ENCODE measurements at regions not wholly inside any gene's neighbourhood (a gene's known extent, or its start where the extent isn't known, plus 50 kb on each side); places are given as distances from the start of the nearest gene placed in this dataset.

- H3K4me3 ChIP-seq (ENCODE audit: low read depth, low read length): no peak overlapping the region
- TF ChIP-seq CTCF (IDR thresholded peaks at IDR 0.05; ENCODE audit: insufficient read depth, low read depth, low read length, missing control alignments): no peak
- DNase-seq (ENCODE audit: low read depth): no peak
Observed at GRCh38 chr2:35374845-35375244, 980.7 kb upstream of the CRIM1 start.

GRCh38 chr2:35365859-35366258 is 989.7 kb upstream of the CRIM1 start:
- no peak for DNase-seq (ENCODE audit: low read depth)
- no peak overlapping the region for H3K4me3 ChIP-seq (ENCODE audit: low read depth, low read length)
- no peak for TF ChIP-seq CTCF (IDR thresholded peaks at IDR 0.05; ENCODE audit: insufficient read depth, low read depth, low read length, missing control alignments)

GRCh38 chr2:35356332-35356731 is 999.2 kb upstream of the CRIM1 start:
- TF ChIP-seq CTCF (IDR thresholded peaks at IDR 0.05; ENCODE audit: insufficient read depth, low read depth, low read length, missing control alignments): no peak

GRCh38 chr2:35355056-35355455 is 1000.5 kb upstream of the CRIM1 start:
- no peak overlapping the region for H3K4me3 ChIP-seq (ENCODE audit: low read depth, low read length)
- no peak for DNase-seq (ENCODE audit: low read depth)
- no peak for TF ChIP-seq CTCF (IDR thresholded peaks at IDR 0.05; ENCODE audit: insufficient read depth, low read depth, low read length, missing control alignments)

More at GRCh38 chr2:35356332-35356731, 999.2 kb upstream of the CRIM1 start:
- no peak for DNase-seq (ENCODE audit: low read depth)
- no peak overlapping the region for H3K4me3 ChIP-seq (ENCODE audit: low read depth, low read length)

GRCh38 chr2:35347561-35347960 is 1008.0 kb upstream of the CRIM1 start:
- H3K4me3 ChIP-seq (ENCODE audit: low read depth, low read length): no peak overlapping the region
- DNase-seq (ENCODE audit: low read depth): no peak
- TF ChIP-seq CTCF (IDR thresholded peaks at IDR 0.05; ENCODE audit: insufficient read depth, low read depth, low read length, missing control alignments): no peak

- DNase-seq (ENCODE audit: low read depth): peak; percentile 8
- H3K4me3 ChIP-seq (ENCODE audit: low read depth, low read length): no peak overlapping the region
- TF ChIP-seq CTCF (IDR thresholded peaks at IDR 0.05; ENCODE audit: insufficient read depth, low read depth, low read length, missing control alignments): peak; percentile 27
Observed at GRCh38 chr2:35343135-35343534, 1012.4 kb upstream of the CRIM1 start.

- H3K4me3 ChIP-seq (ENCODE audit: low read depth, low read length): no peak overlapping the region
- TF ChIP-seq CTCF (IDR thresholded peaks at IDR 0.05; ENCODE audit: insufficient read depth, low read depth, low read length, missing control alignments): no peak
- no peak for DNase-seq (ENCODE audit: low read depth)
Observed at GRCh38 chr2:35339211-35339610, 1016.4 kb upstream of the CRIM1 start.

Measured in GM12865 (cell line).